ENCODE measurements at regions not wholly inside any gene's neighbourhood (a gene's known extent, or its start where the extent isn't known, plus 50 kb on each side); places are given as distances from the start of the nearest gene placed in this dataset.

GRCh38 chr13:107296804-107297203 is 728.9 kb upstream of the ARGLU1 start:
- Histone ChIP-seq H3K4me3 (no peak overlapping the region), H3K4me1 (no peaks in the 10 kb centered on the region), H3K36me3 (no peaks in the 10 kb centered on the region), H3K27ac (no peak overlapping the region), H3K9me3 (no peaks in the 10 kb centered on the region), H3K27me3 (ENCODE audit: low read depth) (no peaks in the 10 kb centered on the region)
- DNase-seq, result no peak
- intact Hi-C loops (cut with DNase I), result no loop called here
- no peak for TF ChIP-seq CTCF (IDR thresholded peaks at IDR 0.05)
- ATAC-seq, result no peak

GRCh38 chr13:107295416-107296140 is 727.6 kb upstream of the ARGLU1 start:
- Histone ChIP-seq H3K27me3 (ENCODE audit: low read depth) (no peaks in the 10 kb centered on the region), H3K9me3 (no peaks in the 10 kb centered on the region), H3K27ac (no peak overlapping the region), H3K4me3 (no peak overlapping the region), H3K36me3 (no peaks in the 10 kb centered on the region), H3K4me1 (no peaks in the 10 kb centered on the region)
- intact Hi-C loops (cut with DNase I), result no loop called here
- DNase-seq (no peak), ATAC-seq (no peak)
- TF ChIP-seq CTCF (IDR thresholded peaks at IDR 0.05), result no peak

- intact Hi-C loops (cut with DNase I), result no loop called here
- no peak for ATAC-seq
Observed at GRCh38 chr13:107293924-107294323, 726.0 kb upstream of the ARGLU1 start.

GRCh38 chr13:107291875-107292274 is 723.9 kb upstream of the ARGLU1 start:
- ATAC-seq (no peak), DNase-seq (no peak)
- Histone ChIP-seq H3K27me3 (ENCODE audit: low read depth) (no peaks in the 10 kb centered on the region), H3K27ac (no peak overlapping the region), H3K36me3 (no peaks in the 10 kb centered on the region), H3K9me3 (no peaks in the 10 kb centered on the region), H3K4me1 (no peaks in the 10 kb centered on the region), H3K4me3 (no peak overlapping the region)
- intact Hi-C loops (cut with DNase I), result no loop called here
- no peak for TF ChIP-seq CTCF (IDR thresholded peaks at IDR 0.05)

More at GRCh38 chr13:107293924-107294323, 726.0 kb upstream of the ARGLU1 start:
- no peak for DNase-seq
- Histone ChIP-seq H3K27me3 (ENCODE audit: low read depth) (no peaks in the 10 kb centered on the region), H3K36me3 (no peaks in the 10 kb centered on the region), H3K9me3 (no peaks in the 10 kb centered on the region), H3K4me3 (no peak overlapping the region), H3K4me1 (no peaks in the 10 kb centered on the region), H3K27ac (no peak overlapping the region)
- no peak for TF ChIP-seq CTCF (IDR thresholded peaks at IDR 0.05)

- no peak for ATAC-seq
- Histone ChIP-seq H3K9me3 (no peaks in the 10 kb centered on the region), H3K27ac (no peak overlapping the region), H3K4me1 (no peaks in the 10 kb centered on the region), H3K36me3 (no peaks in the 10 kb centered on the region), H3K27me3 (ENCODE audit: low read depth) (no peaks in the 10 kb centered on the region), H3K4me3 (no peak overlapping the region)
- intact Hi-C loops (cut with DNase I), result no loop called here
- no peak for TF ChIP-seq CTCF (IDR thresholded peaks at IDR 0.05)
- no peak for DNase-seq
Observed at GRCh38 chr13:107289540-107289939, 721.6 kb upstream of the ARGLU1 start.

Measured in lower lobe of right lung (tissue), 2 donors.